Mesenchymal stem cell (in vitro differentiated cells and primary cell): ENCODE measurements at regions not wholly inside any gene's neighbourhood (a gene's known extent, or its start where the extent isn't known, plus 50 kb on each side); places are given as distances from the start of the nearest gene placed in this dataset.
A peak's percentile ranks its signal among the peaks of the same experiment; 100 is the strongest.
"Not testable (repeated sequence)": the region's sequence is repeated elsewhere in the genome, so short reads cannot be mapped to it uniquely, and the experiment has no call there.

ENCODE experiments used
- DNase-seq: peaks from one replicate; pipeline ENCODE4 v3.0.0-alpha.2; 2013
- H2AFZ ChIP-seq: one replicate; pipeline ENCODE4 v1.6.1; 2013; ENCODE audit warnings: low read depth, mild to moderate bottlenecking, control low read depth, inconsistent platforms, low read length, moderate library complexity
- H2AK5ac ChIP-seq: 2 replicates; pipeline ENCODE4 v1.6.1; 2013; ENCODE audit warnings: low read length, moderate library complexity, mild to moderate bottlenecking, inconsistent platforms; ENCODE audit not compliant: severe bottlenecking
- H2BK120ac ChIP-seq: one replicate; pipeline ENCODE4 v1.6.1; 2013; ENCODE audit warnings: low read depth, mild to moderate bottlenecking, inconsistent platforms, low read length, moderate library complexity
- H2BK12ac ChIP-seq, 2 experiments: one replicate each; pipeline ENCODE4 v1.6.1; 2013; ENCODE audit warnings: inconsistent platforms in 2 of 2, low read length in 2 of 2, mild to moderate bottlenecking in 2 of 2, moderate library complexity in 2 of 2, control low read depth in 1 of 2
- H2BK15ac ChIP-seq: one replicate; pipeline ENCODE4 v1.6.1; 2013; ENCODE audit warnings: mild to moderate bottlenecking, low read depth, inconsistent platforms; ENCODE audit not compliant: poor library complexity, severe bottlenecking
- H2BK5ac ChIP-seq: 2 replicates; pipeline ENCODE4 v1.6.1; 2013; ENCODE audit warnings: low read depth, mild to moderate bottlenecking, low read length, control low read depth, inconsistent platforms; ENCODE audit not compliant: poor library complexity, severe bottlenecking
- H3K14ac ChIP-seq, 2 experiments: one replicate each; pipeline ENCODE4 v1.6.1; 2013; ENCODE audit warnings: inconsistent platforms in 2 of 2, low read length in 2 of 2, control low read depth in 1 of 2, mild to moderate bottlenecking in 1 of 2, moderate library complexity in 1 of 2
- H3K18ac ChIP-seq, 2 experiments: one replicate each; pipeline ENCODE4 v1.6.1; 2013; ENCODE audit warnings: inconsistent platforms in 2 of 2, low read length in 2 of 2, control low read depth in 1 of 2, low read depth in 1 of 2, mild to moderate bottlenecking in 1 of 2
- H3K23ac ChIP-seq, 2 experiments: one replicate each; pipeline ENCODE4 v1.6.1; 2013; ENCODE audit warnings: inconsistent platforms in 2 of 2, low read length in 2 of 2, mild to moderate bottlenecking in 2 of 2, moderate library complexity in 2 of 2, control low read depth in 1 of 2
- H3K27ac ChIP-seq: 2 replicates; pipeline ENCODE4 v1.5.1; 2013; ENCODE audit warnings: mild to moderate bottlenecking, moderate library complexity, low read length, control low read depth, inconsistent platforms; ENCODE audit not compliant: poor library complexity, severe bottlenecking
- H3K27me3 ChIP-seq, 2 experiments: 2 replicates each; pipeline versions ENCODE4 v1.6.1 to v1.7.0; 2013; ENCODE audit warnings: low read length in 2 of 2, mild to moderate bottlenecking in 2 of 2, moderate library complexity in 2 of 2, control low read depth in 1 of 2, inconsistent platforms in 1 of 2; ENCODE audit not compliant: control insufficient read depth in 1 of 2, insufficient read depth in 1 of 2
- H3K36me3 ChIP-seq, 2 experiments: 2 replicates each; pipeline versions ENCODE4 v1.6.1 to v1.7.0; 2013; ENCODE audit warnings: low read length in 2 of 2, control low read depth in 1 of 2, inconsistent platforms in 1 of 2, low read depth in 1 of 2, mild to moderate bottlenecking in 1 of 2; ENCODE audit not compliant: insufficient read depth in 2 of 2, control insufficient read depth in 1 of 2
- H3K4ac ChIP-seq, 2 experiments: one replicate each; pipeline ENCODE4 v1.6.1; 2013; ENCODE audit warnings: inconsistent platforms in 2 of 2, low read length in 2 of 2, mild to moderate bottlenecking in 2 of 2, moderate library complexity in 2 of 2, control low read depth in 1 of 2, low read depth in 1 of 2
- H3K4me1 ChIP-seq: 2 replicates; pipeline ENCODE4 v1.6.1; 2013; ENCODE audit warnings: low read depth, low read length, control low read depth; ENCODE audit not compliant: control insufficient read depth, insufficient read depth
- H3K4me2 ChIP-seq: 2 replicates; pipeline ENCODE4 v1.6.1; 2013; ENCODE audit warnings: low read length, mild to moderate bottlenecking, inconsistent platforms; ENCODE audit not compliant: poor library complexity, severe bottlenecking
- H3K4me3 ChIP-seq, 2 experiments: 2 replicates each; pipeline versions ENCODE4 v1.5.1 to v1.7.0; 2013; ENCODE audit warnings: low read length in 2 of 2, mild to moderate bottlenecking in 2 of 2, control low read depth in 1 of 2, low read depth in 1 of 2; ENCODE audit not compliant: insufficient read depth in 1 of 2
- H3K79me1 ChIP-seq: replicated peaks from 2 replicates; pipeline ENCODE4 v1.6.1; 2013; ENCODE audit warnings: mild to moderate bottlenecking, control low read depth, low read length, inconsistent platforms; ENCODE audit not compliant: poor library complexity, severe bottlenecking
- H3K9ac ChIP-seq: 2 replicates; pipeline ENCODE4 v1.7.0; 2013; ENCODE audit warnings: mild to moderate bottlenecking, low read length, moderate library complexity
- H3K9me3 ChIP-seq: 2 replicates; pipeline ENCODE4 v1.7.0; 2013; ENCODE audit warnings: mild to moderate bottlenecking, low read length; ENCODE audit not compliant: control insufficient read depth
- H4K8ac ChIP-seq: one replicate; pipeline ENCODE4 v1.6.1; 2013; ENCODE audit warnings: inconsistent platforms, mild to moderate bottlenecking, low read length, moderate library complexity
- H4K91ac ChIP-seq: one replicate; pipeline ENCODE4 v1.6.1; 2013; ENCODE audit warnings: mild to moderate bottlenecking, low read length, inconsistent platforms
- WGBS: methylation state at CpG from one replicate; pipeline ENCODE4 v1.1.7; 2013; ENCODE audit warnings: mixed read lengths; 5-methylcytosine and 5-hydroxymethylcytosine counted together

GRCh38 chr7:36057323-36057722, 95.7 kb upstream of the EEPD1 start:
- Histone ChIP-seq H4K8ac (no peak overlapping the region), H3K27ac (no peak overlapping the region), H3K4me2 (no peak overlapping the region), H3K23ac (no peak overlapping the region), H2AFZ (no peak overlapping the region), H3K9ac (no peak overlapping the region), H3K4me1 (no peaks in the 10 kb centered on the region), H3K4me3 (no peak overlapping the region), H2AK5ac (no peak overlapping the region), H3K14ac (no peak overlapping the region), H3K36me3 (no peaks in the 10 kb centered on the region), H3K27me3 (no peaks in the 10 kb centered on the region), H2BK5ac (no peak overlapping the region), H2BK15ac (no peak overlapping the region), H3K4ac (no peak overlapping the region), H3K9me3 (no peaks in the 10 kb centered on the region), H3K79me1 (no peaks in the 10 kb centered on the region), H4K91ac (no peak overlapping the region), H2BK120ac (no peak overlapping the region), H3K18ac (no peak overlapping the region), H2BK12ac (no peak overlapping the region)
- 84% methylated on average over 4 of the region's 4 CpGs for WGBS
- no peak for DNase-seq

GRCh38 chr7:36058020-36058592, 94.9 kb upstream of the EEPD1 start:
- H3K4me1 ChIP-seq: no peaks in the 10 kb centered on the region
- no peaks in the 10 kb centered on the region for H3K27me3 ChIP-seq
- H3K4ac ChIP-seq: no peak overlapping the region
- no peak overlapping the region for H2BK5ac ChIP-seq
- DNase-seq: no peak
- no peak overlapping the region for H3K9ac ChIP-seq
- WGBS: 78% methylated on average over 8 of the region's 9 CpGs
- H3K4me3 ChIP-seq: no peak overlapping the region
- no peak overlapping the region for H2BK120ac ChIP-seq
- H4K8ac ChIP-seq: no peak overlapping the region
- H3K9me3 ChIP-seq: no peaks in the 10 kb centered on the region
- H3K27ac ChIP-seq: no peak overlapping the region
- no peaks in the 10 kb centered on the region for H3K79me1 ChIP-seq
- no peaks in the 10 kb centered on the region for H3K36me3 ChIP-seq
- H4K91ac ChIP-seq: no peak overlapping the region
- H2AK5ac ChIP-seq: no peak overlapping the region
- no peak overlapping the region for H3K14ac ChIP-seq
- H3K4me2 ChIP-seq: no peak overlapping the region
- H3K18ac ChIP-seq: no peak overlapping the region
- no peak overlapping the region for H2BK15ac ChIP-seq
- no peak overlapping the region for H2AFZ ChIP-seq
- no peak overlapping the region for H2BK12ac ChIP-seq
- H3K23ac ChIP-seq: no peak overlapping the region

GRCh38 chr7:36060388-36060787, 92.7 kb upstream of the EEPD1 start:
- not testable (repeated sequence) for H2BK5ac ChIP-seq, H2BK12ac ChIP-seq, DNase-seq, H3K4ac ChIP-seq, H3K27me3 ChIP-seq, H3K4me2 ChIP-seq, H3K18ac ChIP-seq, H2BK15ac ChIP-seq, H3K23ac ChIP-seq, H3K9me3 ChIP-seq, H4K91ac ChIP-seq, H3K4me1 ChIP-seq, H2AFZ ChIP-seq, H4K8ac ChIP-seq, H3K14ac ChIP-seq, H3K9ac ChIP-seq, H2BK120ac ChIP-seq, H3K79me1 ChIP-seq, H2AK5ac ChIP-seq, H3K36me3 ChIP-seq, H3K27ac ChIP-seq, H3K4me3 ChIP-seq
- WGBS: 79% methylated on average over 9 of the region's 11 CpGs

- Histone ChIP-seq H3K4ac (no peak overlapping the region), H3K9ac (peak overlapping the region; percentile 43), H2BK120ac (no peak overlapping the region), H2BK5ac (no peak overlapping the region), H3K4me3 (no peak overlapping the region), H3K79me1 (no peaks in the 10 kb centered on the region), H3K27me3 (no peaks in the 10 kb centered on the region), H2BK12ac (no peak overlapping the region), H3K4me1 (no peaks in the 10 kb centered on the region), H4K91ac (no peak overlapping the region), H3K14ac (no peak overlapping the region), H3K9me3 (peaks cover 2% of the 10 kb centered on the region), H3K36me3 (no peaks in the 10 kb centered on the region), H3K4me2 (no peak overlapping the region), H2AK5ac (no peak overlapping the region), H2BK15ac (no peak overlapping the region), H3K27ac (no peak overlapping the region), H2AFZ (no peak overlapping the region), H3K18ac (no peak overlapping the region), H3K23ac (no peak overlapping the region), H4K8ac (no peak overlapping the region)
- 81% methylated on average over 4 of the region's 4 CpGs for WGBS
- DNase-seq: no peak
Measured at GRCh38 chr7:36062154-36062815, 90.8 kb upstream of the EEPD1 start.
